ENCODE measurements at regions not wholly inside any gene's neighbourhood (a gene's known extent, or its start where the extent isn't known, plus 50 kb on each side); places are given as distances from the start of the nearest gene placed in this dataset.
A peak's percentile ranks its signal among the peaks of the same experiment; 100 is the strongest.

DNA sequence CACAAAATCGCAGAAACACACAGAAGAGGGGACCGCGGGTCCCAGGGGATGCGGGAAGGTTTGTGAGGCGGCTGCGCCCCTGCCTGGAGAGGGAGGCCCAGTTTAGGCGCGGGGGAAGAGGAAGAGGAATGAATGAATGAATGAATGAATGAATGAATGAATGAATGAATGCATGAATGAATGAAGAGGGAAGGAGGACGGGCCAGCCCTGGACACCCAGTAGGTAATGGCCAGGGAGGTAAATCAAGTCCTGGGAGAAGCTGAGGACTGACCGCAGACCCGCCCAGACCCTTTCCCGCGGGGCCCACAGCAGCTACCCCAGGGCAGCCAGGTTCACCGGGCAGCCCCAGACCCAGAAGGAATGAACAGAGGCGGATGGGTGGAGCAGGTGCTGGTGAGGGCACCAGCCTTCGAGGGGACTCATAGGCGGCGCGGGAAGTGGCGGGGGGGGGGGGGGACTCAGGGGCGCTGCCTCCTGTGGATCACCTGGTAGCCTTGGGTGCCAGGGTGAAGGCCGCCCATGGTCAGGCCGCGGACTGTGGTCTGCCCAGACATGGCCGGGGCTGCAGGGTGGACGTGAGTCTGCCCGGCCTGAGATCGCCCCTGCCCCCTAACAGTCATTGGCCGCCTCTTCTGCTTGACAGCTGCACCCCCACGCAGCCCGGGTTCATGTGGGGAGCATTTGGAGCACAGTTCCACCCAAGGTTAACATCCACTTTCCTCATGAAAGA, 192.0 kb upstream of the PDE10A start:
- TF ChIP-seq, protein P1, sequence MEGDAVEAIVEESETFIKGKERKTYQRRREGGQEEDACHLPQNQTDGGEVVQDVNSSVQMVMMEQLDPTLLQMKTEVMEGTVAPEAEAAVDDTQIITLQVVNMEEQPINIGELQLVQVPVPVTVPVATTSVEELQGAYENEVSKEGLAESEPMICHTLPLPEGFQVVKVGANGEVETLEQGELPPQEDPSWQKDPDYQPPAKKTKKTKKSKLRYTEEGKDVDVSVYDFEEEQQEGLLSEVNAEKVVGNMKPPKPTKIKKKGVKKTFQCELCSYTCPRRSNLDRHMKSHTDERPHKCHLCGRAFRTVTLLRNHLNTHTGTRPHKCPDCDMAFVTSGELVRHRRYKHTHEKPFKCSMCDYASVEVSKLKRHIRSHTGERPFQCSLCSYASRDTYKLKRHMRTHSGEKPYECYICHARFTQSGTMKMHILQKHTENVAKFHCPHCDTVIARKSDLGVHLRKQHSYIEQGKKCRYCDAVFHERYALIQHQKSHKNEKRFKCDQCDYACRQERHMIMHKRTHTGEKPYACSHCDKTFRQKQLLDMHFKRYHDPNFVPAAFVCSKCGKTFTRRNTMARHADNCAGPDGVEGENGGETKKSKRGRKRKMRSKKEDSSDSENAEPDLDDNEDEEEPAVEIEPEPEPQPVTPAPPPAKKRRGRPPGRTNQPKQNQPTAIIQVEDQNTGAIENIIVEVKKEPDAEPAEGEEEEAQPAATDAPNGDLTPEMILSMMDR (IDR thresholded peaks at IDR 0.05; ENCODE audit: extremely low read depth, missing control alignments), result no peak
- no peak for DNase-seq (ENCODE audit: low spot score)

DNA sequence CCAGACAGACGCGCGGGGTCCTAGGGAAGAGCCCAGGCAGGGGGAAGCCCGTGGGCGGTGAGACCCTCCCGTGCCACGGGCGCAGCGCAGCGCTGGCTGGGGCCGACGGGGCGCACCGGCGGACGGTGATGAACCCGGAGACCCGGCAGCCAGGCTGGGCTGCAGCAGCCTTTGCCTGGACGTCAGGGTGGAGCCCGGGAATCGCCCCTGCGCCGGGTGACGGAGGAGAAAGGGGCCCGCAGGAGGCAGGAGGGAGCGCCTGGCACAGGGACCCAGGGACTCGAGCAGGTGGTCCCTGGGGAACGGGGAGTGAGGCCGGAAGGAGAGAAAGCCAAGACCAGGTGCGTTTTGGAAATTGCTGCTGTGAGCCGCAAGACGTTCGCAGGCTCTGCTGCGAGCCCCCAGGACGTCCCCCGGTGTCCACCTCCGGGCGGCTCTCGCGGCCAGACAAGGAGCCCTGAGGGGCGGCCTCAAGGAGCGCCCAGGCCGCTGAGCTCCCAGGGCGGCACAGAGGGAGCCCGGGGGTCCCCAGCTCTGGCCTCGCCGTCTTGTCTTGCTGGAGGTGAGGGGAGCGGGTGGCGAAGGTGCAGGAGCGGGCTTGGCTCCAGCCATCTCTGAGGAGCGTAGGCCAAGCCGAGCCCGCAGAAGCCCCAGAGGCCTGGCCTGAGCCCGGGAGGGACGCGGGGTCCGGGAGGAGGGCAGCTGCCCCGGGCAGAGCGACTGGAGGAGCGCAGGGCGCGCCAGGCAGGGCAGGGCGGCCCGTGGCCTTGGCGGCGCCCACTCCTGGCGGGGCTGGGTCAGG, 191.2 kb upstream of the PDE10A start:
- DNase-seq (ENCODE audit: low spot score), result no peak
- TF ChIP-seq, protein P1 (IDR thresholded peaks at IDR 0.05; ENCODE audit: extremely low read depth, missing control alignments), result no peak

DNA sequence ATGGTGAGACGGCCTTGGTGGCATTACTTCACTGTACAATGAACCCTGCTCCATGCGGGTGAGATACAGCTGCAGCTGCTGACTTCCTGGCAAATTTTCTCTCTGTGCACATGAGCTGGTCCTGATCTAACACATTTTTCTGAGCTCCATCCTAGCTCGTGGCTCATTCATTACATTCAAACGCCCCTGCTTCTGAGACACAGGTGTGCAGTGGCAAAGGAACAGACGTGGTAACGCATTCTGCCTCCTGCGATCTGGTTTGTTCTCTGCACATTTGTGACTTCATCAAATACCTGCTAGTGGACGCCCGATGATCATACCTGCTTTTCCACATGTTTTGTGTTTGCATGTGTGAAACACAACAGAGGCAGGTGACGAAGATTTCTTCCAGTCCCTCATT, 189.6 kb upstream of the PDE10A start:
- TF ChIP-seq, protein P1 (IDR thresholded peaks at IDR 0.05; ENCODE audit: extremely low read depth, missing control alignments), result no peak
- no peak for DNase-seq (ENCODE audit: low spot score)

DNA sequence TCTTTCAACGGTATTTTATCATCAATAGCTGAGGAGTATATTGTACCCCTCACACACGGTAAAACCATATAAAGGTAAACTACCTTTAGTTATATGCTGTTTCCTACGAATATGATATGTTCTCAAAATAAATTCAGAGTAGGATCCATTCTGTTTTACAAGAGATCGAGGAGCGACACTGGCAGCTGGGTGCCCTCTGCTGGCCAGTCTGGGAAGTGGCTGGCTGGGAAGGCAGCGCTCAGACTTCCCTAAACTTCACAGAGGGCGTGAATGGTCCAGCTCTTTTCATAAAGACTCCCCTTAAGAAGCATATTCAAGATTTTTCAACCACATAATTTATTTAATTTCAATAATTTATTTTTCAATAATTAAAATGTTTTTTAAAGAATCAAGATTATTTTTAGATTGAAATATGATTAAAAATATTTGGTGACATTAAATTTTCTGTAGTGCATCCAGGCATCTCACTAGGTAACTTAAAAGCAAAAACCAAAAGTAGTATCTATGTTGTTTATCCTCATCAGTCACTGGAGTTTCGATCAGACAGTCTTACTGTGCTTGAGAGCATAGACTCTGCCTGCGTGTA, 187.5 kb upstream of the PDE10A start:
- TF ChIP-seq, protein P1 (IDR thresholded peaks at IDR 0.05; ENCODE audit: extremely low read depth, missing control alignments), result peak; percentile 97
- peak; percentile 83 for DNase-seq (ENCODE audit: low spot score)

DNA sequence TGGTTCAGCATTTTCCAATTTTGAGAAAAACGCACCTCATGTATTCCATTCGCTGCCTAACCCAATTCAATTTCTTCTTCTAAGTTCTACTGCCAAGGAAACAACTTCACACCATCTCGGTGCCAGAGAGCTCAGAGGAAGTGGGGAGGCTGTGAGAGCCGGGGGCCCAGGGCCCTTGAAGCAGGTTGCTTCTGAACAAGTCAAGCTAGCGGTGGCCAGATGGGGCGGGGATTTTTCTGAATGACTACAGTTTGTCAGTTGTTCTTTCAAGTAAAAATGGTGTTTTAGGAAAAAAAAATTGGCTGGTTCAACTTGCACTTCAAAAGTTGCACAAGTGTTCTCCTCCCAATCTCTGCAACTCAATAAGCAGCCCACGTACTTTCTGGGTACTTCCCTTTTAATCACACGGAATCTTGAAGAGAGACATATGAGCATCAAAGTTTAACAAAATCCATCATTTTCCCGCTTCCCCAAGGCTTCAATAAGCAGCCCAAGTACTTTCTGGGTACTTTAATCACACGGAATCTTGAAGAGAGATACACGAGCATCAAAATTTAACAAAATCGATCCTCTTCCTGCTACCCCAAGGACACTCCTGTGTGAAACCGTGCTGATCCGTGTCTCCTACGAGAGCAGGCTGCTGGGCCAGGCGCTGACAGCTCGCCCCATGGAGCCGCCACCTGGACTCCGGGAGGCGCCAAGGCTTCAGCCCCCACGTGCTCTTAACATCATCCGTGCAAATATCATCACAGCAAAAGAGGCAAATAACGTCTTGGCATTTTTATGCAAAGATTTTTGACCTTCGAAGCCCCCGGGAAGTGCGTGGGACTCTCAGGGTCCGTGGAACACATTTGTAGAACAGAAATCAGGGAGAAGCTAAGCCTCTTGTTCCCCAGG, 186.7 kb upstream of the PDE10A start:
- TF ChIP-seq, protein P1 (IDR thresholded peaks at IDR 0.05; ENCODE audit: extremely low read depth, missing control alignments), result no peak
- no peak for DNase-seq (ENCODE audit: low spot score)

DNA sequence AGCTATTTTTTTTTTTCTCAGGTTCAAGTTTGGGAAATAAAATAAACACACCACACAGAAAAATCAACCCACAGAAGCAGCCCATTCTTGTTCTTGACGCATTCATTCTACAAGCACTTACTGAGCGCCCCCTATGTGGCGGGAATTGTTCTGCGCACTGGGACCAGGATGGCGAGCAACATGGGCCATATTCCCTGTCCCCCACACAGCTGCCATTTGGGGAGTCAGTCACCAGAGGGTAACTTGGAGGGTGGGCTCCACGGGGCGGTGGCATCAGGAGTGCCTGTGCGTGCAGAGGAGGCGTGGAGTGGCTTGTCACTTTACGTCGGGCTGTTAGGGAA, 185.0 kb upstream of the PDE10A start:
- TF ChIP-seq, protein P1 (IDR thresholded peaks at IDR 0.05; ENCODE audit: extremely low read depth, missing control alignments), result no peak
- no peak for DNase-seq (ENCODE audit: low spot score)

Data from GM20000 (cell line).